Uterus (tissue), 2 donors: ENCODE measurements at regions not wholly inside any gene's neighbourhood (a gene's known extent, or its start where the extent isn't known, plus 50 kb on each side); places are given as distances from the start of the nearest gene placed in this dataset.

Source experiments
- CTCF ChIP-seq, 4 experiments: fragments of 200-600 bp in 2 of 4; fragments of 450-650 bp in 2 of 4; sonication (generic) in 2 of 4; IDR thresholded peaks; one replicate each; pipeline ENCODE4 v1.5.1; 2016 to 2019; ENCODE audit warnings: antibody characterized with exemption in 4 of 4, mild to moderate bottlenecking in 2 of 4, moderate library complexity in 1 of 4
- POLR2A ChIP-seq, 2 donors: fragments of 450-650 bp; IDR thresholded peaks; one replicate each; pipeline ENCODE4 v1.6.1; 2016; ENCODE audit warnings: antibody characterized with exemption in 2 of 2, mild to moderate bottlenecking in 1 of 2, moderate library complexity in 1 of 2

- TF ChIP-seq CTCF (IDR thresholded peaks at IDR 0.05) (no peak), POLR2A (IDR thresholded peaks at IDR 0.05) (no peak)
Observed at GRCh38 chr6:122276637-122277036, 122.8 kb upstream of the HSF2 start.
